Activated CD4-positive, alpha-beta T cell treated with anti-CD3 and anti-CD28 coated beads for 36 hours (primary cell): ENCODE measurements at regions not wholly inside any gene's neighbourhood (a gene's known extent, or its start where the extent isn't known, plus 50 kb on each side); places are given as distances from the start of the nearest gene placed in this dataset.

Experiments used
- ATAC-seq: fragments of 200-7000 bp; cut with Tn5 transposase; one replicate; pipeline ENCODE4 v1.10.0; 2021; ENCODE audit warnings: mild to moderate bottlenecking, moderate library complexity
- CTCF ChIA-PET: fragments of 350-600 bp; sonication (Branson Sonifier 250); formaldehyde crosslinking; loops from one replicate; lab custom pipeline; 2021; ENCODE audit warnings: antibody characterized with exemption; lab: Charles Lee
- POLR2A ChIA-PET: fragments of 350-600 bp; sonication (Branson Sonifier 250); formaldehyde crosslinking; loops from one replicate; lab custom pipeline; 2021; ENCODE audit warnings: antibody characterized with exemption, inconsistent platforms; lab: Charles Lee
- DNase-seq: peaks from one replicate; pipeline ENCODE4 v3.0.0-alpha.2; 2020
- H3K27ac Mint-ChIP-seq: one replicate; pipeline ENCODE4 v1.8.0; 2021; ENCODE audit warnings: mixed read lengths
- H3K27me3 Mint-ChIP-seq: one replicate; pipeline ENCODE4 v1.8.0; 2021; ENCODE audit warnings: mixed read lengths
- H3K36me3 Mint-ChIP-seq: one replicate; pipeline ENCODE4 v1.8.0; 2021; ENCODE audit warnings: low read depth, mixed read lengths
- H3K4me1 Mint-ChIP-seq: one replicate; pipeline ENCODE4 v1.8.0; 2021; ENCODE audit warnings: mixed read lengths
- H3K4me3 Mint-ChIP-seq: one replicate; pipeline ENCODE4 v1.8.0; 2021; ENCODE audit warnings: mild to moderate bottlenecking, moderate library complexity, mixed read lengths
- H3K9me3 Mint-ChIP-seq: one replicate; pipeline ENCODE4 v1.8.0; 2021; ENCODE audit warnings: low read depth, mixed read lengths
- intact Hi-C, 2 experiments: fragments of 100-400 bp; cut with DNase I in 1 of 2; cut with micrococcal nuclease in 1 of 2; formaldehyde crosslinking; loops; one replicate each; pipeline versions ENCODE4 v1.14.2 to v1.15.1; 2022 to 2024; cut with DNase I, micrococcal nuclease

DNA sequence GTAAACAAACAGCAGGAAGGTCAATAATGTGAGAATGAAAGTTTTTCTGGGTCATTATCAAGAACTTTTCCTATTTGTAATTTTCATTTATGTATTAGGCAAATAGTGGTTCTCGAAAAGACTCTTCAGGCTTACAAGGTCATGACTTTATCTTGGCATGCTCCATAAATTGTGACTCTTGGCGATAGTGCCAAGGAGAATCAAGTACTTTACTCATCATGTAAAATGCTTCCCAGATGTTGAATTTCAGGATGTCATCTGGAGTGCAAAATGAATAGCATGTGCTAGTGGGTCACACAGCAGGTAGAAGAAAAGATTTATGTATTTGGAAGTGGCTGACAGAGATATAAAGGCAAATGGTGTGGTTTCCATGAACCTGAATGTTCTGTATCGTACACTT lies 1492.7 kb upstream of the PCDH20 start:
- H3K4me1 Mint-ChIP-seq = no peaks in the 10 kb centered on the region
- H3K27me3 Mint-ChIP-seq = no peaks in the 10 kb centered on the region
- no peaks in the 10 kb centered on the region for H3K36me3 Mint-ChIP-seq
- ChIA-PET CTCF (no interaction called here), POLR2A (no interaction called here)
- no peak overlapping the region for H3K27ac Mint-ChIP-seq
- no peak overlapping the region for H3K4me3 Mint-ChIP-seq
- no peak for ATAC-seq
- DNase-seq = no peak
- intact Hi-C loops = no loop called here
- peaks cover 4% of the 10 kb centered on the region for H3K9me3 Mint-ChIP-seq

DNA sequence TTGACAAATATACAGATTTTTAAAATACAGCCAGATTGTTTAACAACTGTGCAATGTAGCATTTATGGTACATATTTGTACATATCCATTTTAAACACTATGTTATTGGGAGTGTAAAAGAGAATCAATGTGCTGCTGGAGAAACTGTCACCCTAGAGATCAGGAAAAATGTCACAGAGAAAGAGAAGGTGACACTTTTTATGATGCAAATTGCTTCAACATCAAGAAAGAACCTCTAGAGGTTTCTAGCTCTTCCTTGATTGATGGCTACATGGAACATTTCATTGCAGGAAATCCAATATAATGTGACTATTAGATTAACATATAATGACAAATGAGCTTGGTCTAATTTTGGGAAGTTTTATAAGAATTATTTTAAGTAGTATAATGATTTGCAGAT lies 1491.2 kb upstream of the PCDH20 start:
- no peaks in the 10 kb centered on the region for H3K27me3 Mint-ChIP-seq
- intact Hi-C loops = no loop called here
- H3K9me3 Mint-ChIP-seq = peaks cover 4% of the 10 kb centered on the region
- ChIA-PET POLR2A (no interaction called here), CTCF (no interaction called here)
- no peak overlapping the region for H3K27ac Mint-ChIP-seq
- no peaks in the 10 kb centered on the region for H3K36me3 Mint-ChIP-seq
- DNase-seq (no peak), ATAC-seq (no peak)
- no peaks in the 10 kb centered on the region for H3K4me1 Mint-ChIP-seq
- no peak overlapping the region for H3K4me3 Mint-ChIP-seq

- Mint-ChIP-seq H3K4me3 (no peak overlapping the region), H3K36me3 (no peaks in the 10 kb centered on the region), H3K4me1 (no peaks in the 10 kb centered on the region), H3K27ac (no peak overlapping the region), H3K27me3 (no peaks in the 10 kb centered on the region), H3K9me3 (peaks cover 4% of the 10 kb centered on the region)
- ChIA-PET POLR2A (no interaction called here), CTCF (no interaction called here)
- DNase-seq (no peak), ATAC-seq (no peak)
- intact Hi-C loops = no loop called here
Measured at GRCh38 chr13:62906469-62906868, 1490.8 kb upstream of the PCDH20 start.

GRCh38 chr13:62887046-62887445 lies 1471.4 kb upstream of the PCDH20 start:
- no peak for ATAC-seq
- POLR2A ChIA-PET = no interaction called here
- intact Hi-C loops = no loop called here
- Mint-ChIP-seq H3K36me3 (no peaks in the 10 kb centered on the region), H3K27me3 (no peaks in the 10 kb centered on the region), H3K9me3 (peaks cover 17% of the 10 kb centered on the region), H3K27ac (no peak overlapping the region), H3K4me1 (no peaks in the 10 kb centered on the region), H3K4me3 (no peak overlapping the region)
- no peak for DNase-seq
- CTCF ChIA-PET = no interaction called here

DNA sequence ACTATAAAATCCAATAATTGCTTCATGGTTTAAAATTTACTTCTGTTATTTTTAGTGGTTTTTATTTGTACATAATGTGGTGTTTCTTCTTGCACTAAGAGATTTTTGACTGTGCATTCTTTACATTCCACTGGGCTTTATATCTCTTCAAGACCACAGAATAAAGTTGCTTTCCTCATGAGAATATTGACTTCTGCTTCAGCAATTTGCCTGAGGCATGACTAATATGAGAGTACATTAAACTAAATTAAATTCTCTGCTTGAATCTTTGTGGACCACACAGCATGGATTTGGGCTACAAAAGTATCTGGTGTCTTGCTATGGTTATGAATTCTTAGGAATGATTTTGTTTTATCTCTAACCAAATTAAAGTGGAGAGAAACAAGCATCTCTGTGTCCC lies 1463.4 kb upstream of the PCDH20 start:
- H3K4me1 Mint-ChIP-seq = no peaks in the 10 kb centered on the region
- ATAC-seq (no peak), DNase-seq (no peak)
- H3K4me3 Mint-ChIP-seq = no peak overlapping the region
- H3K9me3 Mint-ChIP-seq = peaks cover 18% of the 10 kb centered on the region
- H3K27me3 Mint-ChIP-seq = no peaks in the 10 kb centered on the region
- ChIA-PET POLR2A (no interaction called here), CTCF (no interaction called here)
- intact Hi-C loops = no loop called here
- H3K27ac Mint-ChIP-seq = no peak overlapping the region
- H3K36me3 Mint-ChIP-seq = no peaks in the 10 kb centered on the region

- ATAC-seq (no peak), DNase-seq (no peak)
- Mint-ChIP-seq H3K27ac (no peak overlapping the region), H3K36me3 (no peaks in the 10 kb centered on the region), H3K4me3 (no peak overlapping the region), H3K27me3 (no peaks in the 10 kb centered on the region), H3K4me1 (no peaks in the 10 kb centered on the region), H3K9me3 (peaks cover 11% of the 10 kb centered on the region)
- POLR2A ChIA-PET = no interaction called here
- intact Hi-C loops = no loop called here
- CTCF ChIA-PET = no interaction called here
Measured at GRCh38 chr13:62875118-62875640, 1459.5 kb upstream of the PCDH20 start.

- ChIA-PET CTCF (no interaction called here), POLR2A (no interaction called here)
- ATAC-seq (no peak), DNase-seq (no peak)
- intact Hi-C loops = no loop called here
- Mint-ChIP-seq H3K36me3 (no peaks in the 10 kb centered on the region), H3K27me3 (no peaks in the 10 kb centered on the region), H3K4me1 (no peaks in the 10 kb centered on the region), H3K27ac (no peak overlapping the region), H3K4me3 (no peak overlapping the region), H3K9me3 (peaks cover 2% of the 10 kb centered on the region)
Measured at GRCh38 chr13:62850331-62850730, 1434.7 kb upstream of the PCDH20 start.

DNA sequence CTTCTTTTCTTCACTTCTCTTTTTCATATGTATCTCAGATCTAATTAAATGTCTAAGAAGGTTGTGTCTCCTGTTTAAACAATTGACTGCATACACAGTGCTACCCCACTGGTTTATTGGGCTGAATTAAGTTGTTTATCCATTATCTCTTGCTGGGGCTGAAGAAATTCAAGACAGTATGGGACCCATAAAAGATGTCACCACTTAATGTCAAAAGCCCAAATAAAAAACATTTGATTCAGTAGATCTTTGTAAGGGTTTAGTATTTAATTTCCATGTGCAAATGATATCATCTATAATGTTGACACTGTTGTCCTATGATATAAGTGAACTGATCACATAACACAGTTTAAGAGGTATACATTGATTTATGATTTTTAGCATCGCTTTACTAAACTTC lies 1431.9 kb upstream of the PCDH20 start:
- intact Hi-C loops = no loop called here
- ATAC-seq (no peak), DNase-seq (no peak)
- Mint-ChIP-seq H3K27me3 (no peaks in the 10 kb centered on the region), H3K27ac (no peak overlapping the region), H3K36me3 (no peaks in the 10 kb centered on the region), H3K9me3 (peaks cover 4% of the 10 kb centered on the region), H3K4me3 (no peak overlapping the region), H3K4me1 (no peaks in the 10 kb centered on the region)
- CTCF ChIA-PET = no interaction called here
- POLR2A ChIA-PET = no interaction called here

DNA sequence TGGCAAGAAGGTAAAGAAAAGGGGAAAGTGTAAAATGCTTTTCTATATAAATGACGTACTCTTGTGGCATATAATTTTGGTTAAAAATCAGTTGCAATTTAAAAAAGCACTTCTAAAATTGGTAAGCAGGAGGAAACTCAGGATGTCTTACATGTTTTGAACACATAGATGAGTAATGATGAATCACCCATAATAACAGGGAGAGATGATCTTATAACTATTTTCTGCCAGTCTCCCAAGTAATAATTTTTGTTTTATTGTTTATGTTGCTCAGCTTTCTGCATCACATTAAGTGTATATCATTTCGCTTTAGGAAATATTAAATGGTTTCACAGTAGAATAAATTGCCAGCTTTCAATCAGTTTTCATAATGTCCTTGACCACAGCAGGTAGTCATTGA lies 1430.7 kb upstream of the PCDH20 start:
- no peak overlapping the region for H3K4me3 Mint-ChIP-seq
- intact Hi-C loops = no loop called here
- H3K36me3 Mint-ChIP-seq = no peaks in the 10 kb centered on the region
- ChIA-PET POLR2A (no interaction called here), CTCF (no interaction called here)
- no peaks in the 10 kb centered on the region for H3K4me1 Mint-ChIP-seq
- H3K9me3 Mint-ChIP-seq = peaks cover 4% of the 10 kb centered on the region
- DNase-seq (no peak), ATAC-seq (no peak)
- no peaks in the 10 kb centered on the region for H3K27me3 Mint-ChIP-seq
- H3K27ac Mint-ChIP-seq = no peak overlapping the region

DNA sequence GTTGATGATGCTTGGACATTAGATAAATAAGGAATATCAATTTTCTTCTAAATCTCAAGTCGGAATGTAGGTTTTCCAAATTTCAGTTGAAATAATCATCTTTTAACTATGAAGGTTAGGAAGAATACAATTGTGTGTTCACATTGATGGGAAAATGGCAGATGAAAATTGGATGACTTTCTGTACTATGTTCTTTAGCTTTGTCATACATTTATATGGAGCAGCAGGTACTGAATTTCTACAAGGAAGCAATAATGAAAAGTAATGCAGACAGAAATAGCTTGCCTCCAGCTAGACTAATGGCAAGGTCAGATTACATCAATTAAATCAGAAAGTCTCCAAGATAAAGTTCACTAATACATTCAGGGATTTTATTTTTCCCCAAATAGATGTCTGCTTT lies 1423.7 kb upstream of the PCDH20 start:
- no peak for ATAC-seq
- intact Hi-C loops = no loop called here
- ChIA-PET CTCF (interaction anchor here (0.7 kb wide), 1 partner anchor 289 kb away, joined by 3 read pairs; no protein-coding TSS in a partner anchor), POLR2A (no interaction called here)
- H3K36me3 Mint-ChIP-seq = no peaks in the 10 kb centered on the region
- peaks cover 4% of the 10 kb centered on the region for H3K9me3 Mint-ChIP-seq
- H3K27ac Mint-ChIP-seq = no peak overlapping the region
- no peak for DNase-seq
- H3K4me1 Mint-ChIP-seq = no peaks in the 10 kb centered on the region
- no peaks in the 10 kb centered on the region for H3K27me3 Mint-ChIP-seq
- H3K4me3 Mint-ChIP-seq = no peak overlapping the region

DNA sequence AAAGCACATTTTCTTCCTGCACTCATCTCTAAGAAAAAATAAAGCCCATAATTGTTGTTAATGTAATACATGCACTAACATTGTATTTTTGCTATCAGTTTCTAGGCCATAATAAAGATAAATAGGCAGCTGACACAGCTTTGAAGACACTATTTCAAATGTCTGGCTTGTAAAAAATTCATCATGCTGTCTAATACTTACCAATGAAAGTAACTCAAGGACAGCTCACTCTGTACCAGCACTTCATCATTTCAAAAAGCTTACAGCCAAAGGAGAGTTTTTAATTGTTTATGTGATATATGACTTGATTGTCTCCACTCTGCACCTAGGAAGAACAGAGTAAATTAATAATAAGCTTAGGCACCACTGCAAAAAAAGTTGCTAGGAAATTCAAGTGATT lies 1423.3 kb upstream of the PCDH20 start:
- ChIA-PET POLR2A (no interaction called here), CTCF (interaction anchor here (0.7 kb wide), 1 partner anchor 290 kb away, joined by 3 read pairs; no protein-coding TSS in a partner anchor)
- no peak for ATAC-seq
- Mint-ChIP-seq H3K4me3 (no peak overlapping the region), H3K27me3 (no peaks in the 10 kb centered on the region), H3K9me3 (peaks cover 4% of the 10 kb centered on the region), H3K4me1 (no peaks in the 10 kb centered on the region), H3K27ac (no peak overlapping the region), H3K36me3 (no peaks in the 10 kb centered on the region)
- DNase-seq = no peak
- intact Hi-C loops = no loop called here

GRCh38 chr13:62837895-62838294 lies 1422.2 kb upstream of the PCDH20 start:
- ChIA-PET POLR2A (no interaction called here), CTCF (no interaction called here)
- intact Hi-C loops = no loop called here
- Mint-ChIP-seq H3K4me3 (no peak overlapping the region), H3K4me1 (no peaks in the 10 kb centered on the region), H3K36me3 (no peaks in the 10 kb centered on the region), H3K27ac (no peak overlapping the region), H3K9me3 (no peaks in the 10 kb centered on the region), H3K27me3 (no peaks in the 10 kb centered on the region)
- DNase-seq = no peak
- ATAC-seq = no peak

DNA sequence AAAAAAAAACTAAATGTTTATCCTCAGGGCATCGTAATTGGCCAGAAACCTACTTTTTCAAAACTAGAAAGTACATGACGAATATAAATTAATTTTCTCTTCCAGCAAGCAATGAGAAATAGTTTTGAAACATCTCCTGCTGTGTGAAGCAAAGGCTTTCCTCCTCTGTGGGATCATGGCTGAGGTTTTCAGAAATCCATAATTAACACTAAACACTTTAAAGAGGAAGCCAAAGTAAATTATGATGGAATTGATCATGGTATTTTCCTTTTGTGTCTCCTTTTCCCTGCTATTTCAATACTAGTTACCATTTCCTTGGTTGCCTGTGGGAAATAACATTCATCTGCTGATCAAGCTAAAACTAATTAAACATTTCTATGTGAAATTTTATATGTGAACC lies 1413.8 kb upstream of the PCDH20 start:
- H3K4me3 Mint-ChIP-seq = no peak overlapping the region
- DNase-seq (no peak), ATAC-seq (no peak)
- H3K4me1 Mint-ChIP-seq = no peaks in the 10 kb centered on the region
- no peaks in the 10 kb centered on the region for H3K36me3 Mint-ChIP-seq
- intact Hi-C loops = no loop called here
- ChIA-PET CTCF (no interaction called here), POLR2A (no interaction called here)
- no peaks in the 10 kb centered on the region for H3K27me3 Mint-ChIP-seq
- no peak overlapping the region for H3K27ac Mint-ChIP-seq
- H3K9me3 Mint-ChIP-seq = peaks cover 2% of the 10 kb centered on the region
